ENCODE measurements at regions not wholly inside any gene's neighbourhood (a gene's known extent, or its start where the extent isn't known, plus 50 kb on each side); places are given as distances from the start of the nearest gene placed in this dataset.
"Not testable (repeated sequence)": the region's sequence is repeated elsewhere in the genome, so short reads cannot be mapped to it uniquely, and the experiment has no call there.

- no peak overlapping the region for H3K4me3 ChIP-seq (ENCODE audit: low read depth, low read length)
- DNase-seq (ENCODE audit: low read depth, low spot score) = no peak
- no peak for TF ChIP-seq CTCF (IDR thresholded peaks at IDR 0.05; ENCODE audit: low read depth, low read length)
- in situ Hi-C loops (cut with HindIII; ENCODE audit: low sequenced_read_pairs) = no loop called here
Observed at GRCh38 chr6:21785164-21785563, 191.6 kb downstream of the SOX4 start.

GRCh38 chr6:21791056-21791455 lies 197.5 kb downstream of the SOX4 start:
- no peak for TF ChIP-seq CTCF (IDR thresholded peaks at IDR 0.05; ENCODE audit: low read depth, low read length)
- in situ Hi-C loops (cut with HindIII; ENCODE audit: low sequenced_read_pairs) = no loop called here
- DNase-seq (ENCODE audit: low read depth, low spot score) = no peak
- no peak overlapping the region for H3K4me3 ChIP-seq (ENCODE audit: low read depth, low read length)

- TF ChIP-seq CTCF (IDR thresholded peaks at IDR 0.05; ENCODE audit: low read depth, low read length) = no peak
- H3K4me3 ChIP-seq (ENCODE audit: low read depth, low read length) = no peak overlapping the region
- in situ Hi-C loops (cut with HindIII; ENCODE audit: low sequenced_read_pairs) = no loop called here
- DNase-seq (ENCODE audit: low read depth, low spot score) = no peak
Observed at GRCh38 chr6:21791581-21791980, 198.0 kb downstream of the SOX4 start.

- in situ Hi-C loops (cut with HindIII; ENCODE audit: low sequenced_read_pairs) = no loop called here
- H3K4me3 ChIP-seq (ENCODE audit: low read depth, low read length) = no peak overlapping the region
- no peak for TF ChIP-seq CTCF (IDR thresholded peaks at IDR 0.05; ENCODE audit: low read depth, low read length)
- no peak for DNase-seq (ENCODE audit: low read depth, low spot score)
Observed at GRCh38 chr6:21792177-21792576, 198.6 kb downstream of the SOX4 start.

- in situ Hi-C loops (cut with HindIII; ENCODE audit: low sequenced_read_pairs); H3K4me3 ChIP-seq (ENCODE audit: low read depth, low read length); DNase-seq (ENCODE audit: low read depth, low spot score): not testable (repeated sequence)
Observed at GRCh38 chr6:21796979-21797378, 203.4 kb downstream of the SOX4 start.

GRCh38 chr6:21798468-21798867 lies 204.9 kb downstream of the SOX4 start:
- in situ Hi-C loops (cut with HindIII; ENCODE audit: low sequenced_read_pairs) = no loop called here
- no peak overlapping the region for H3K4me3 ChIP-seq (ENCODE audit: low read depth, low read length)
- no peak for TF ChIP-seq CTCF (IDR thresholded peaks at IDR 0.05; ENCODE audit: low read depth, low read length)
- DNase-seq (ENCODE audit: low read depth, low spot score) = no peak

GRCh38 chr6:21800330-21800729 lies 206.8 kb downstream of the SOX4 start:
- no peak for TF ChIP-seq CTCF (IDR thresholded peaks at IDR 0.05; ENCODE audit: low read depth, low read length)
- DNase-seq (ENCODE audit: low read depth, low spot score) = no peak
- in situ Hi-C loops (cut with HindIII; ENCODE audit: low sequenced_read_pairs) = no loop called here
- no peak overlapping the region for H3K4me3 ChIP-seq (ENCODE audit: low read depth, low read length)
